RWPE2 (cell line): ENCODE measurements at regions not wholly inside any gene's neighbourhood (a gene's known extent, or its start where the extent isn't known, plus 50 kb on each side); places are given as distances from the start of the nearest gene placed in this dataset.

ENCODE experiments used
- ATAC-seq: fragments of 200-7000 bp; cut with Tn5 transposase; 3 replicates; pipeline ENCODE4 v1.9.1; 2021; ENCODE audit warnings: low read depth
- DNase-seq: peaks from one replicate; pipeline ENCODE4 v3.0.0-alpha.2; 2020; ENCODE audit warnings: low spot score
- H3K27ac ChIP-seq: fragments of 450-650 bp; 2 replicates; pipeline ENCODE4 v1.5.1; 2017; ENCODE audit warnings: mild to moderate bottlenecking; ENCODE audit not compliant: poor library complexity, severe bottlenecking
- H3K27me3 ChIP-seq: fragments of 250-450 bp; sonication (Bioruptor Pico); 2 replicates; pipeline ENCODE4 v1.5.1; 2021; ENCODE audit warnings: mild to moderate bottlenecking, moderate library complexity; ENCODE audit not compliant: insufficient read depth, poor library complexity, severe bottlenecking
- H3K36me3 ChIP-seq: fragments of 250-450 bp; sonication (Bioruptor Pico); 2 replicates; pipeline ENCODE4 v1.5.1; 2020; ENCODE audit warnings: low read depth, mild to moderate bottlenecking, moderate library complexity
- H3K4me1 ChIP-seq: fragments of 250-450 bp; sonication (Bioruptor Pico); 2 replicates; pipeline ENCODE4 v1.5.1; 2021; ENCODE audit warnings: mild to moderate bottlenecking, moderate library complexity; ENCODE audit not compliant: insufficient read depth, poor library complexity, severe bottlenecking
- H3K4me3 ChIP-seq: fragments of 250-450 bp; sonication (Bioruptor Pico); 2 replicates; pipeline ENCODE4 v1.5.1; 2021; ENCODE audit warnings: mild to moderate bottlenecking, moderate library complexity; ENCODE audit not compliant: severe bottlenecking
- H3K9me3 ChIP-seq: fragments of 250-450 bp; sonication (Bioruptor Pico); 2 replicates; pipeline ENCODE4 v1.5.1; 2021; ENCODE audit warnings: mild to moderate bottlenecking, moderate library complexity; ENCODE audit not compliant: severe bottlenecking
- TF ChIP-seq, protein P1 (sequence below): fragments of 450-650 bp; IDR thresholded peaks from one replicate; pipeline ENCODE4 v1.5.1; 2017; ENCODE audit warnings: mild to moderate bottlenecking, moderate library complexity; ENCODE audit not compliant: poor library complexity, severe bottlenecking

DNA sequence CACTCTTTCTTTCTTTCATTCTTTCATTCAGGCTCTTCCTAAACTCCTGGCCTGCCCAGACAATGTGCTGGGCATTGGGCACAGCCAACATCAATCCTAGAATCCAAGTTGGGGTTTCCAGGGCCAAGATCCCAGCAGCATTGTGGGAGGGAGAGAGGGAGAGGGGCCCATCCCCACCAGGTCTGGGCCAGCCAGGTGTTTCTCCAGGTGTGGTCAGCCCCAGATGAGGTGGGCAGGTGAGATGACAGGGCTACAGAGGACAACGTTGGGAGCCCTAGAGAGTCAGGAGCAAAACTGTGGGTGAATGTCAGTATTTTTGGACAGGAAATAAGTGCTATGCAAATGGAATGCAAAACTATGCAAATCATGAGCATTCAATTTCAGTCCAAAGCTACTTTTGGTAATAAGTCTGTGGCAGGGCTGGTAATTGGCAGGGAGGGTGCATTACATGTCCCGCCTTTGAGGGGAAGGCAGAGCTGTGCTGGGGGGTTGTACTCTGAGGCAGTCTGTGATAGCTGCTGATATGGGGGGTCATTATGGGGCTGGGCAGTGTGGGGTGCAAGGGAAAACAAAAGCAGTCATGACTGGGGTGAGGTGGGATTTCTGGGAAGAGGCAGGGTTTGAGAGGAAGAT is 139.9 kb upstream of the IGSF21 start:
- H3K27ac ChIP-seq: no peak overlapping the region
- H3K4me3 ChIP-seq: no peak overlapping the region
- no peaks in the 10 kb centered on the region for H3K27me3 ChIP-seq
- no peak for DNase-seq
- TF ChIP-seq, protein P1, sequence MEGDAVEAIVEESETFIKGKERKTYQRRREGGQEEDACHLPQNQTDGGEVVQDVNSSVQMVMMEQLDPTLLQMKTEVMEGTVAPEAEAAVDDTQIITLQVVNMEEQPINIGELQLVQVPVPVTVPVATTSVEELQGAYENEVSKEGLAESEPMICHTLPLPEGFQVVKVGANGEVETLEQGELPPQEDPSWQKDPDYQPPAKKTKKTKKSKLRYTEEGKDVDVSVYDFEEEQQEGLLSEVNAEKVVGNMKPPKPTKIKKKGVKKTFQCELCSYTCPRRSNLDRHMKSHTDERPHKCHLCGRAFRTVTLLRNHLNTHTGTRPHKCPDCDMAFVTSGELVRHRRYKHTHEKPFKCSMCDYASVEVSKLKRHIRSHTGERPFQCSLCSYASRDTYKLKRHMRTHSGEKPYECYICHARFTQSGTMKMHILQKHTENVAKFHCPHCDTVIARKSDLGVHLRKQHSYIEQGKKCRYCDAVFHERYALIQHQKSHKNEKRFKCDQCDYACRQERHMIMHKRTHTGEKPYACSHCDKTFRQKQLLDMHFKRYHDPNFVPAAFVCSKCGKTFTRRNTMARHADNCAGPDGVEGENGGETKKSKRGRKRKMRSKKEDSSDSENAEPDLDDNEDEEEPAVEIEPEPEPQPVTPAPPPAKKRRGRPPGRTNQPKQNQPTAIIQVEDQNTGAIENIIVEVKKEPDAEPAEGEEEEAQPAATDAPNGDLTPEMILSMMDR: no peak
- no peaks in the 10 kb centered on the region for H3K36me3 ChIP-seq
- no peaks in the 10 kb centered on the region for H3K4me1 ChIP-seq
- no peak for ATAC-seq
- no peaks in the 10 kb centered on the region for H3K9me3 ChIP-seq

DNA sequence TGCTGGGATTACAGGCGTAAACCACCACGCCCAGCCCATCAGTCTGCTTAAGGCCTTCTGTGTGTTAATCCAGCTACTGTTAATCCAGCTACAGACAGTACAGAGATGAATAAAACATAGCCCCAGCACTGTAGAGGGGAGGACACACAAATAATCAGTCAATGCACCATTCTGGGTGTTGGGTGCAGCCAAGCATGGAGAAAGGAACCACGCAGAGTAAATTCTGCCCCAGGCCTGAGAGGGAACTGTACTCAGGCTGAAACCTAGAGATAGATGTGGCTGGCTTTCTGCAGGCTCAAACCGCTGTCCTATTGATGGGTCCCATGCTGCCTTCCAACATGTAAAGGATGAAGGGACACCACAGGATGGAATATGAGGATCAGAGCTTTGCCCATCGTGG is 136.8 kb upstream of the IGSF21 start:
- TF ChIP-seq, protein P1: no peak
- H3K9me3 ChIP-seq: no peaks in the 10 kb centered on the region
- peaks cover 6% of the 10 kb centered on the region for H3K27me3 ChIP-seq
- H3K4me1 ChIP-seq: no peaks in the 10 kb centered on the region
- H3K36me3 ChIP-seq: no peaks in the 10 kb centered on the region
- H3K27ac ChIP-seq: no peak overlapping the region
- DNase-seq: no peak
- no peak for ATAC-seq
- H3K4me3 ChIP-seq: no peak overlapping the region

DNA sequence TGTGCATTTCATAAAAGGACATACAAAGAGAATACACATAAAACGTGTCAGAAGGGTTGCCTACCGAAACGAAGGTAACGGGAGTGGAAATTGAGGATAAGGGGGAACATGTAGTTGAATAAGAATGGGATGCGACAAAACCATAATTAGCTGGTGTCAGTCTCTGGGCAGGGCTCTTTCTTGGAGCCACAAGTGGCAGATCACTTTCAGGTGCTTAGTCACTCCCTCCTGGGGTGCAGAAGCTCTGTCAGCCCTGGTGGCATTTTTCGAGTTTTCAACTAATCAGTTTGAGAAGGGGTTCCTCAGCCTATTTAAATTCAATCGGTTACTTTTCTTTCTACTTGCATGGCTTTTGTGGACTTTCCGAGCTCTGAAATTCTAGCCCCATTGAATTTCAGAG is 133.9 kb upstream of the IGSF21 start:
- no peak overlapping the region for H3K27ac ChIP-seq
- DNase-seq (no peak), ATAC-seq (no peak)
- H3K9me3 ChIP-seq: no peaks in the 10 kb centered on the region
- H3K4me3 ChIP-seq: no peak overlapping the region
- peaks cover 6% of the 10 kb centered on the region for H3K27me3 ChIP-seq
- TF ChIP-seq, protein P1: no peak
- H3K4me1 ChIP-seq: no peaks in the 10 kb centered on the region
- no peaks in the 10 kb centered on the region for H3K36me3 ChIP-seq

DNA sequence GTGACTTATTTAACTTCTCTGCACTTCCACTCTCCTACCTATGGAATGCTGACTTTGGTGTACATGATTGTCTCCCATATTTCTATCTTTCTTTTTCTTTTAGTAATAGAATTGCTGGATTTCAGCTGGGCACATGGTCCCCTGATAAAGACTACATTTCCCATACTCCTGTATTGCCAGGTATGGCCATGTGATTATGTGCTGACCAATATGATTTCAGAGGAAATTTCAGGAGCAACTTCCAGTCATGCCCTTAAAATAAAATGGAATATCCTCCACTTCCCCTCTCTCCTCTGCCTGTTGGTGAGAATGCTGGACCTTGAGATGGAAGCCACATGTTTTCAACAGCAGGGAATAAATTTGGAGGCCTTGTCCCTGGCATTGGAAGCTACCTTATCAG is 130.7 kb upstream of the IGSF21 start:
- no peaks in the 10 kb centered on the region for H3K36me3 ChIP-seq
- DNase-seq (no peak), ATAC-seq (no peak)
- no peaks in the 10 kb centered on the region for H3K9me3 ChIP-seq
- no peak overlapping the region for H3K27ac ChIP-seq
- peaks cover 6% of the 10 kb centered on the region for H3K27me3 ChIP-seq
- TF ChIP-seq, protein P1: no peak
- H3K4me1 ChIP-seq: no peaks in the 10 kb centered on the region
- no peak overlapping the region for H3K4me3 ChIP-seq

DNA sequence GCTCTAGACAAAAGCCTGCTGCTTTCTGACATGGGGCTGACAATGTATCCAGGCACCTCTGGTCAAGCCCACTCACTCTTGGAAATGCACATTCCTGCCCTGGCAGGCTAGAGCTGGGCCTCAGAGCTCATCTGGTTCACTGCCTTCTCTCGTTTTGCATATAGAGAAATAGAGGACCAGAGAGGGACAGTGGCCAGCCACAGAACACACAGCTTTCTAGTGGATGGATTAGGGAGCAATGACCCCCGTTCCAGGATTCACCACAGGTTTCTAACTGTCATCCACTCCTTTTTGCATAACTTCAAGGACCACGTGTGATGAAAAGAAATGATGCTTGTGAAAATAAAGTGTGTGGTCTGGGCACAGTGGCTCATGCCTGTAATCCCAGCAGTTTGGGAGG is 129.6 kb upstream of the IGSF21 start:
- ATAC-seq (no peak), DNase-seq (no peak)
- Histone ChIP-seq H3K9me3 (no peaks in the 10 kb centered on the region), H3K27ac (no peak overlapping the region), H3K36me3 (no peaks in the 10 kb centered on the region), H3K4me1 (no peaks in the 10 kb centered on the region), H3K27me3 (peaks cover 6% of the 10 kb centered on the region), H3K4me3 (no peak overlapping the region)
- TF ChIP-seq, protein P1: no peak
